ENCODE measurements at regions not wholly inside any gene's neighbourhood (a gene's known extent, or its start where the extent isn't known, plus 50 kb on each side); places are given as distances from the start of the nearest gene placed in this dataset.

DNA sequence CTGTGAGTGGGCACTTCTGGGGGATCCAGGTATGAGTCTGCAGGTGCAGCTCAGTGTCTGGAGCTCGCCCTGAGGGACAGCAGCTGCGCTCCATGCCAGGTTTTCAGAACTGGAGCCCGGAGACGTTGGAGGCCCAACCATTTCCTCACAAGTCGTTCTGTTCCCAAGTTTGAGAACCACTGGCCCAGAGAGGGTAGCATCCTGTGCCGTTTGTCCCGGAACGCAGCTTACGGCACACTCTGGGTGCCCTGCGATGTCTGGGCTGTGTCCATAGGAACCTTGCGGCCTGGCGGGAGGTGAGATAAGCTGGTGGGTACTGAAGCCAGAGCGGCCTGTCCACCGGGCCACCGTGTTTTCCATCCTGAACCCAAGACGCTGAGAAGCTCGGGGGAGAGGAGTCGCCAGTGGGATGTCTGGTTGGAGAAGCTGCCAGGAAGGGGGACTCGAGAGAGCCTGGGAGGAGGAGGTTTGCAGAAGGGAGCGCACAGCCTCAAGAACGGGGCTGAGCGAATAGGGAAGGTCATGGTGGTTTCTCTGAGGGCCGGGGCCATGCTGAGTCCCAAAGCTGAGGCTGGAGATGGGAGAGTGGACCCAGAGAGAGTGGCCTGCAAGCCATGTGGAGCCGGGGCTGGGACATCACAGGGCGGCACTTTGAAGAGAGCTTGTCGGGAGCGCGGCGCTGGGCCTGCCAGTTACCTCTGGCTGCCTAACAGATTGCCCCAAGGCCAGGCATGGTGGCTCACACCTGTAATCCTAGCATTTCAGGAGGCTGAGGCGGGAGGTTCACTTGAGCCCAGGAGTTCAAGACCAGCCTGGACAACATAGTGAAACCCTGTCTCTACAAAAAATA is 211.0 kb upstream of the GSE1 start:
- no peak for DNase-seq (ENCODE audit: low read depth in 2 of 2)

DNA sequence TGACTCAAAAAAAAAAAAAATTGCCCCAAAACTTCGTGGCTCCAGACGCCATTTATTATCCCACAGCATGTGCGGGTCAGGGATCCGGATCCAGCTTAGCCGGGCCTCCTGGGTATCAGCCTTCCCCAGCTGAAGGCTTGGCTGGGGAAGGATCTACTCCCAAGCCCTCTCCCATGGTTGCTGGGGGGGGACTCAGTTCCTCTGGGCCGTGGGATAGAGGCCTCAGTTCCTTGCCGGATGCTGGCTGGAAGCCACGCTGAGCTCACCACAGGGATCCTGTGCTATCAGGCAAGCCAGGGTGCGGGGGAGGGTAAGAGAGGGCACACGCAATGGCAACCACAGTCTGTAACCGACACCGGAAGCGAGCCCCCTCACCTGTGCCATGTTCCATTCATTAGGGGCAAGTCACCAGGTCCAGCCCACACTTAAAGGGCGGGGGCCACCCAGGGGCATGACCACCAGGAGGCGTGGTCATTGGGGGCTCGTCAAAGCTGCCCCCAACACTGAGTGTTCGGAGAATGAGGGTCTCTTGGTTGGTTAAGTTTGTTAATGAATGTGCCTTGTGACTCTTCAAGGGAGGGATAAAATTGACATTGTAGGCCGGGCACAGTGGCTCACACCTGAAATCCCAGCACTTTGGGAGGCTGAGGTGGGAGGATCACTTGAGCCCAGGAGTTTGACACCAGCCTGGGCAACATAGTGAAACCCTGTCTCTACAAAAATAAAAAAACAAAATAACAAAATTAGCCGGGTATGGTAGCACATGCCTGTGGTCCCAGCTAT is 210.0 kb upstream of the GSE1 start:
- peak; percentile 28 to 36 for DNase-seq (ENCODE audit: low read depth in 2 of 2)

DNA sequence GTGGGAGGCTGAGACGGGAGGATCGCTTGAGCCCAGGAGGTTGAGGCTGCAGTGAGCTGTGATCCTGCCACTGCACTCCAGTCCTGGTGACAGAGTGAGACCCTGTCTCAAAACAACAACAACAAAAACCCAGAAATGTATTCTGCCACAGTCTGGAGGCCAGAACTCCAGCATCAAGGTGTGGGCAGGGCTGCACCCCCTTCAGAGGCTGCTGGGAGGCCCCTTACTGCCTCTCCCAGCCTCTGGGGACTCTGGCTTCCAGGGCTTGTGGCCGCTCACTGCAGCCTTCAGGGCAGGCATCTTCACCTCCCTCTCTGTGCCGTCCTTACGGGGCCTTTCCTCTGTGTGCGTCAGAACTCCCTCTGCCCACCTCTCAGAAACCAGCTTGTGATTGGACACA is 209.4 kb upstream of the GSE1 start:
- DNase-seq (ENCODE audit: low read depth in 2 of 2): no peak

DNA sequence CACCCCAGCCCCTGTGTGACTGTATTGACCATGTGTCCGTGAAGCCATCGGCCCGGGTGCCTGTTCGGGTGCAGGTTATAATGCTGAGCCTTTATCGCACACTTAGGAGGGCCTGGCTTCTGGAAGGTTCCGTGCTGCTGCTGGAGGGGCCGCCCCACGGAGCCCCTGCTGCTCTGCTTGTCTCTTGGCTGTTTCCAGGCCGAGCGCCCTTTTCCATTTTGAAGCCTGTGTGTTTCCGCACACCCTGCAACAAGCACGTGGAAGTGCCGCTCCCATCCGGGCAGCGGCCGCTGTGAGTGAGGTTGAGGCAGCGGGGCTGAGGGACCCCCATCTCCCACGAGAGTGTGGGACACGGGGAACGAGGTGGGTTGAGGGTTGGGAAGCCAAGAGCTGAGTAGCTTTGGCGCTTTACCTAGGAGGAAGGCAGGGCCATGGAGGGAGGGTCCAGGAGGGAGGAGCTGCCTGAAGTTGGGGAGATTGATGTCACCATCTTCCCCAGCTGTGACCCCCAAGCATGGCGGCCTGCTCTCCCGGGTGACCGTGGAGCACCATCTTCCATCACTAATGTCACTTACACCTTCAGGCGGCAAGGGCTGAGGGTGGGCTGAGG is 200.1 kb upstream of the GSE1 start:
- DNase-seq (ENCODE audit: low read depth in 2 of 2): no peak

DNA sequence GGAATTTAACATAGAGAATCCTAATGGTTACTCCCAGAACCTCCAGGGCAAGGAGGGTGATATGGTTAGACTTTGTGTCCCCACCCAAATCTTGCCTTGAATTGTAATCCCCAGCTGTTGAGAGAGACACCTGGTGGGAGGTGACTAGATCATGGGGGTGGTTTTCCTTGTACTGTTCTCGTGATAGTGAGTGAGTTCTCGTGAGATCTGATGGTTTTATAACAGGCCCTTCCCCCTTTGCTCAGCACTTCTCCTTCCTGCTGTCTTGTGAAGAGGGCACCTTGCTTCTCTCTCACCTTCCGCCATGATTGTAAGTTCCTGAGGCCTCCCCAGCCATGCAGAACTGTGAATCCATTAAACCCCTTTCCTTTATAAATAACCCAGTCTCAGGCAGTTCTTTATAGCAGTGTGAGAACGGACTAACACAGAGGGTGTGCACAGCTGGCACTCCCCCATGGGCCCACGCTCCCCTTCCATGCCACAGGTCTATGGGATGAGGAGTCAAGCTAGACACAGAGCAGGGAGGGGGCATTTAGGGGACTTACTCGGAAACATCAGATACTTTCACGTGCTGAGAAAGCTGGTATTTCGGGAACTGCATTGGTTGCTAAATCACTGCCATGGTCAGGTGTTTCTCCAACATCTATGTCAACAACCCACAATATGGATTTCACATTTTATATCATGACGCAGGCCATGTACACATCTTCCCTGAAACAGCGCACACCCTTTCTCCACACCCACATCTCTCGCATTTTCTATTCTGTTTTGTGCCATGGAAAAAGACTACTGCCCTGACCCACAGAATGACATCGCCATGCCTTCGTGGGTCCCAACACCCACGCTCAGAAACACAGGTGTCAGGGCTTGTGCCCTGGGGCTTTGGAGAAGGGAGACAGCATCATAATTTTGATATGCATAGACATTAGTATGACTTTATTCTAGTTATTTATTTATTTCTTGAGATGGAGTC is 199.1 kb upstream of the GSE1 start:
- DNase-seq (ENCODE audit: low read depth in 2 of 2): no peak

DNA sequence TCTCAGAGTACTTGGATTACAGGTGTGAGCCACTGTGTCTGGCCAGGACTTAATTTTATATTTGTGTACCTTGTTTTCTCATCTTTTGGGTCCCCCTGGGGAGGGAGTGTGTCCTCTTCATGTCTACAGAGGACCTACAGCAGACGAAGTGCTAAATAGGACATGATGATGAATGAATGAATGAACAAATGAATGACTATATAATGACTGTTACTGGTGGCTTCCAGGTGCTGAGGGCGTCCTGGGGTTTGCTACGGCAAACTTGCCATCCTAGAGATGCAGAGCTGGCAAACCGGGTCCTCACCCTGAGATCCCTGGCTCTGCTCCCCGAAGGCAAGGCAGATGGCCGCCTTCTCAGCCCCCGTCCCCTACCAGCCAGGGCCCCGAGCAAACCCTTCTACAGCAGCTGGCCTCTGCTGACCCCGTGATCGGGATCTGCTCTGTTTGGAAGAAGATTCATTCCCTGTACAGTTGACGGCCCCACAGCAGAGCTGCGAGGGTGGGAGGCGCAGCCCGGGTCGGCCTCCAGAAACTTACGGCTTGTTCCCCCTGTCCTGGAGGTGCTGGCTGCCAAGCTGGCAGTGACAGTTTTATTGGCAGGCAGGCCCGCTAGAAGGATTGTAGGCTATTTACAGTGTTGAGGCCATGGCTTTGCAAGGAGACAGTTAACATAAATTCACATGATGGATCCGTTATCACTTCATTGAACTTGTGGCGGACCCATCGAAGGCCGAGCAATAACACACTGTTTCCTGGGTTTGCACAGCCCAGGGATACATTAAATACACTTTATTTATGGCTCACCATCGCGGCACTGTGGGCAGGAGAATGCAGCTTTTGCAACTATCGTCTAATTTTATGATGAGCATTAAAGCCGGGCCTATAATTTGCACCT is 197.7 kb upstream of the GSE1 start:
- no peak for DNase-seq (ENCODE audit: low read depth in 2 of 2)

DNA sequence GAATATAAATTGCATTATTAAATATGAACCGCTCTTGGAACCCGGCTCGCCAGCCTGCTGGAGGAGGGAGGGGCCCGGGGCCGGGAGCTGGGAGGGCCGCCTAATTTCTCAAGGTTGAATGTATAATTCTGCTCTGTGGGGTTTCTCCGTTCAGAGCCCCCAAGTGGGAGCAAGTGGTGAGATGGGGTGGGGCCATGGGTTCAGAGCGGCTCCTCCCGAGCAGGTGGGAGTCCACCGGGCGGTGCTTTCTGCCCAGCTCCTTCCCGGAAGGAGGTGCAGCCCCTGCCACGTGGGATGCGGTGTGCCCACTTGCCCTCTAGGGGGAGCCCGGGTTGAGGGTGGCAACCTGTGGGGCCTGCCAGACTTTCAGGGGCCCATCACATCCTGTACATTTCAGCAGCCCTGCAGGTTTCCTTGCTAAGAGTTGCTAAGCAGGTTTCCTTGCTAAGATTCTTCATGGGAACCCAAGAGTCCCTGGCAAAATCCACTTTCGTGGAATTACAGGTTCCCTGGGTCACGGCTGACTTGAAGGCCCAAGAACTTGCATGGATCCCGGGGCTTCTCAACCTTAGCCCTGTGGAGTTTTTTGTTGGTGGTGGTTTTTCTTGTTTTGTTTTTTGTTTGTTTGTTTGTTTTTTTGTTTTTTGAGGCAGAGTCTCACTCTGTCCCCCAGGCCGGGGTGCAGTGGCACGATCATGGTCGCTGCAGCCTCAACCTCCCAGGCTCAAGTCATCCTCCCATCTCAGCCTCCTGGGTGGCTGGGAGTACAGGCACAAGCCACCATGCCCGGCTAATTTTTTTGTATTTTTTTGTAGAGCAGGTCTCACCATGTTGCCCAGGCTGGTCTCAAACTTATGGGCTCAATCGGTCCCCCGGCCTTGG is 196.7 kb upstream of the GSE1 start:
- no peak for DNase-seq (ENCODE audit: low read depth in 2 of 2)

DNA sequence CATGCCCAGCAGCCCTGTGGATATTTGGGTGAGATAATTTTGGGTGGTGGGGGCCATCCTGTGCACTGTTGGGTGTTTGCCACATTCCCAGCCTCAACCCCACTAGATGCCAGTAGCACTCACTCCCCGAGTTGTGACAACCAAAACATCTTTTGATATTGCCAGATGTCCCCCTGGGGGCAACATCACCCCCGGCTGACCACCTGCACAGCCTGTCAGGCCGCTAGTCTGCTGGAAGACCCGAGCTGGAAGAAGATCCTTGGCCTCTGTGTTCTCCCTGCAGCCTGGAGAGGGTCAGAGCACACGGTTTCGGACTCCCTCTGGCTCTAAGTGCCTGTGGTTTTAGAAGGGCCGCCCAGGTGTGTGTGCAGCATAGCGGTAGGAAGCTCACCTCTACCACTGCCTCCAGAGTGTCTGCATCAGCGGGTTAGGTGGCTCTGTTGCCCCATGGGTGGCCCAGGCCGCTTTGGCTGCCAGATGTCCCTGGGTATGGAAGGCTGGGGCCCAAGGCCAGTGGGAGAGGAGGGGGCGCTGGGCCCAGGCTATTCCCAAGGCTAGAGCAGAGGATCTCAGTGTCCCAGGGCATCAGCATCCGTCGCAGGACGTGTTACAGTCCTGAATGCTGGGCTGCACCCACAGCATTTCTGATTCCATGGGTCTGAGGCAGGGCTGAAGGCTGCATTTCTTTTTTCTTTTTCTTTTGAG is 195.8 kb upstream of the GSE1 start:
- DNase-seq (ENCODE audit: low read depth in 2 of 2): no peak

DNA sequence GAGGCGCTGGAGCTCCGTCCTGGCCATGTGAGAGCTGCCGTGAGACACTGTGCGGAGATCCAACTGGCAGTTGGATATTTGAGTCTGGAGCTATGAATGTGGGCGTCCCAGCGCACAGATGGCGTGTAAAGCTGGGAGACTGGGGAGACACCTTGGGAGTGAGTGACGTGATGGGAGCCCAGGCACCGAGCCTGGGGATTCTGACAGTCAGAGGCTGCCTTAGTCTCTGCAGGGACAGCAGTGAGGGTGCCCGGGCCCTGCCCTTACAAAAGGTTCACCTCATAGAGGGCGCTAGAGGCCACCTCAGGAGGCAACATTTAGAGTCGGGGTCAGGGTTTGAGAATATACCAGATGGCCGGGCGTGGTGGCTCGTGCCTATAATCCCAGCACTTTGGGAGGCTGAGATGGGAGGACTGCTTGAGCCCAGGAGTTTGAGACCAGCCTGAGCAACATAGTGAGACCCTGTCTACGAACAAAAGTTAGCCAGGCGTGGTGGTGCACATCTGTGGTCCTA is 194.1 kb upstream of the GSE1 start:
- DNase-seq (ENCODE audit: low read depth in 2 of 2): no peak

DNA sequence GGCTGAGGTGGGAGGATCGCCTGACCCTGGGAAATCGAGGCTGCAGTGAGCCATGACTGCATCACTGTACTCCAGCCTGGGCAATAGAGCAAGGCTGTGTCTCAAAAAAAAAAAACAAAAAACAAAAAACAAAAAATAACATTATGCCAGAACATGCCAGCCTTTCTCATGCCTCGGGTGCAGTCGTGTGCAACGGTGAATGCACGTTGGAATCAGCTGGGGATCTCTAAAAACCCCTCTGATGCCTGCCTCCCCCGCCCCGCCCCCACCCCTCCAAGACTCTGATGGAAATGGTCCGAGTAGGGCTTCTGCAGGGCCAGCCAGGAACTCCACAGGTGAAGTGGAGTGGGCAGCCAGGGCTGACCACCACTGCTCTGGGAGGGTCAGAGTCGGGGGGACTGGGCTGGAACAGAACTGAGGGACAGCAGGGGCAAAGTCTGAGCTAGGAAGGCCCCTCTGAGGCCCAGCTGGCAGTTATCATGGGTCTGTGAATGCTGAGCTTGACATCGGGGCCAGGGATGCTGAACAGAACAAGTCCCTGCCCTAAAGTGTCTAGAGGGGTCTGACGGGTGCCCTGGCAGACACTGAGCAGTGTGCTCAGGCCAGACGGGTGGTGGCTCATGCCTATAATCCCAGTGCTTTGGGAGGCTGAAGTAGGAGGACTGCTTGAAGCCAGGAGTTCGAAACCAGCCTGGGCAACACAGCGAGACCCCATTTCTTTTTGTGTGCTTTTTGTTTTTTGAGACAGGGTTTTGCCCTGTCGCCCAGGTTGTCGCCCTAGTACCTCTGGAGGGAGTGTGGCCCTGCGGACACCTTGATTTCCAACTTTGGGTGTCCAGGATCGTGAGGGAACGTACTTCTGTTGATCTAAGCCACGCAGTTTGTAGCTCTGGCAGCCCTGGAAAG is 193.4 kb upstream of the GSE1 start:
- no peak for DNase-seq (ENCODE audit: low read depth in 2 of 2)

DNA sequence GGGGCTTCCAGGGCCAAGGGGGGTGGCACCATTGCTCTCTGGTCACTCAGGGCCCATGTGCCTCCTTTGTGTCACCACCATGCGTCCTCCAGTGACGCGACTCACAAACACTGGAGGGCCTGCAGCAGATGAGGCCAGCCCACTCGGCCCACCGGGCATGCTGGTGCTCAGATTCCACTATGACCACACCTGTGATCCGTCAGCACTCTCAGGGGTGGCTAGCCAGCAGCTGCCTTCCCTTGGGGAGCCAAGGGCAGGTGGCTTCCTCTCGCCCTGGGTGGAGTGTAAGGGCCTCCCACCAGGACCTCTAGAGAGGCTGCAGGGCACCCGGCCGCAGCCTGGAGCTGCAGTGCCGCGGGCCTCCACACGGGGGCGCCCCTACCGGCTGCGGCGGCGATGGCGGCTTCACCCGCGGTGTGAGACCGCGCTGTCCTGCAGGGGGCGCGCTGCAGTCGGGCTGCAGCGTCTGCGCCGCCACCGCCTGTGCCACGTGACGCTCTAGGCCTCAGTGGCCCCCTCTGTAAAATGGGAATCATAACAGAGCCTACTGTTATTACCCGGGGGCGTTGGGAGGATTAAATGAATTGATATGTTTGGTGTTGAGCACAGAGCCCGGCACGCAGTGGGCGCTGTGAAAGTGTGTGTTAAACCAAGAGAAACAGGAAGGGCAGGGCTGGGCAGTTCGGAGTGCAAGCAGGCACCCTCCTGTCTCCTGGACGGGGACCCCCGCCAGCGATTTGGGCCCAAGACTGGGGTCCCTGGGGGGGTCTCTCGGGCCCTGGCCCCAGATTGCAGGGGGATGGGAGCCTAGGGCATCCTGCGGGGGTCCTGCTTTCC is 192.4 kb upstream of the GSE1 start:
- no peak for DNase-seq (ENCODE audit: low read depth in 2 of 2)

DNA sequence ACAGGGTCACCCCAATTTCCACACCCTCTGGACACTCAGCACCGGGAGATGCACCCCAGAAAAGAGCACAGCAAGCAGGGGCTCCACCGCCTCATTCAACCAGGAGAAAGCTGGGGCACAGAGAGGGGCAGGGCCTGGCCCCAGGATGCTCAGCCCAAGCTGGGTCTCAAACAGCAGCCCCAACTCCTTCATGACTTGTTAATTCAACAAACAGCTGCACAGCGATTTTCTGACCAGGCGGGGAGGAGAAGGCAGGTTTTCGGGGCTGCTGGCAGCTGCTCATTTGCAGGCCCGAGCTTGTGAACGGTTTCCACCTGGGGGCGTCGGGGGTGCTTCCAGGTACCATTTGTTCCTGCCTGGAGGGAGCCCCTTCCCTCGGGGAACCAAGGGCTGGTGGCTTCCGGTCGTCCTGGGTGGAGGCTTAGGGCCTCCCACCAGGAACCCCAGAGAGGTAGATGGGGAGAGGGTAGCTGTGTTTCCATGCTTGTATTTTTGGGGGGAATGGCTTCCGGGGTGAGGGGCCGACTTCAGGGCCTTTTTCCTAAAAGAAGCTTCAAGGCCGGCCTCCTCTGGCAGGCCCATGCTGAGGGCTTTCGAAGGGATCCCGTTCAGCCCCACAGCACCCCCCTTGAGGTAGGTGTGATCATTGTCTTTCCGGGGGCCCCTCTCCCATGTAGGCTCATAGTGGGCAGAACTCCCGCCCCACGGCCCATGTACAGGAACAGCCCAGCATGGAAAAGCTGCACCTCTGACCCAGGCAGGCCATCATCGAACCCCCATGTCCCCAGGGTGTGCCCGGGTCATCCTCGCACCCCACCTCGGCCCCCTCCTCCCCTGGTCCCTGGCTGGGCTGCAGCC is 191.6 kb upstream of the GSE1 start:
- no peak for DNase-seq (ENCODE audit: low read depth in 2 of 2)

DNA sequence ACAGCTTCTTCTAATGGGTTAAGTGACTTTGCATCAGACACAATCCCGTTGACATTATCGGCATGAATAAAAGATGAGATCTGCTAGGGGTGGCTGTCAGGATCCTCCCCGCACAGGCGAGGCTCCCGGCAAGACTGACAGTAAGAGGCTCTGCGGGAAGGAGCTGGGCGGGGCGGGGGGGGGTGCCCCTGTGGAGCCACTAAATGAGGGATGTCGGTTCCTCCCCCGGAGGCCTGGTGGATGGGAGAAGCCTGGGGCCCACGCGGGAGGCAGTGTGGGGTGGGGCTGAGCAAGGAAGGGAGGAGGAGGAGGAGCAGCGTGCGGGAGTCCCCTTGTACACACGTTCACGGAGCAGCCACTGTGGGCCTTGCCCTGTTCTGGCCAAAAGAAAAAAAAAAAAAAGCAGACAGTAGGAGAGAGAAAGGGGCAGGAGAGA is 190.9 kb upstream of the GSE1 start:
- no peak for DNase-seq (ENCODE audit: low read depth in 2 of 2)

DNA sequence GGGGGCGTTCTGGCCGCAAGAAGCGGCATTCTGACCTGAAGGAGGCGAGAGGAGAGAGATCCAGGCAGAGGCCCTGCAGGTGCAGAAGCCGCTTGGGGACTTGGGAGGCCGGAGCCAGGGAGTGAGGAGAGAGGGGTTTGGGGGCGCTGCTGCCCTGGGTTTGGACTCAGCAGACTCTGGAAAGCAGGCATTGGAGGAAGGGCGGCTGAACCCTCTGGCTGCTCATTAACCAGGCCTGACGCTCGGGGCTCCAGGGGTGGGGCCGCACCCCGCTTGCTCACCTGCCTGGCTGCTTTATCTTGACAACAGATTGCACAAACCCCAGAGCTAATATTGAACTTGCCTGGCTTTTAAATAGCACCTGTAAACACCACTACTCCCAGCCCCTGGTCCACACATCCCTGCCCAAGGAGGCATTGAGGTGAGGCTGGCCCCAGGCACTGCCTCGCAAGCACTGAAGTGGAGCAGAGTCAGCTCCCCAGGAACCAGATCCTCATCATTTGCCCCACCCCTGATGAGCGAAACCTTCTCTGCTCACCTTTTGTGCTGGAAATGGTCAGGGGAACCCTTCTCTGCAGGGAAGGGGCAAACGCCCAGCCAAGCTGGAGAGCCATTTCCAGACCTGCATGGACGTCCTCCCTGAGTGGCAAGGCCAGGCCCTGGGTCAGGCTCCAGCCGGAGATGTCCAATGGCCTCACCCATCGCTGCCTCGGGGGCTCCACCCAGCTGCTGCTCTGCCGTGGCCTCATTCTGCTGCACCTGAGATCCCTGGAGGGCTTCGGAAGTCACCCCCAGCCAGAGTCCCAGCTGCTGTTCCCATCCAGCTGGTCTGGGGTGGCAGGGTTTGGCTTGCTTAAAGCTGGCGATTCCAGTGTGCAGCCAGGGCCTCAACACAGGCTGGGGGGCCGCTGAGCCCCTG is 190.2 kb upstream of the GSE1 start:
- no peak for DNase-seq (ENCODE audit: low read depth in 2 of 2)

DNA sequence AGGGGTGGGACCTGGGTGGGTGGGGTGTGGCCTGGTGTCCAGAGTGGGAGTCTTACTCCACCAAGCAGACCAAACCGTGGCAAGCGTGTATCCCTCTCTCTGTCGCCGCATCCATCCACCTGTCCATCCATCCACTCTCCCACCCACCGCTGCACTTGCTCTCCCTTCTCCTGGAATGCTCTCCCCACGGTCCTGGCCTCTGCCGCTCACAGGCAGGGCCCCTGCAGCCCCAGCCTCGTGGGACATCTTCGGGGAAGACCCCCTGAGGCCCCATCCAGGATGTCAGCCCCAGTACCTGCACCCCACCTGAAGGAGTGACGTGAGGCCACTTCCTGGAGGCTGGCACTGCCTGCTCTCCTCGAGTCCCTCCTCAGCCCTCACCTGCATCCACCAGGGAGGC is 189.5 kb upstream of the GSE1 start:
- no peak for DNase-seq (ENCODE audit: low read depth in 2 of 2)

All from fibroblast of skin of left biceps (primary cell).